ENCODE measurements at regions not wholly inside any gene's neighbourhood (a gene's known extent, or its start where the extent isn't known, plus 50 kb on each side); places are given as distances from the start of the nearest gene placed in this dataset.

- no peaks in the 10 kb centered on the region for H3K36me3 ChIP-seq
- no peak for TF ChIP-seq CTCF (IDR thresholded peaks at IDR 0.05; ENCODE audit: low read depth, low read length)
- no peak overlapping the region for H3K4me3 ChIP-seq (ENCODE audit: low read depth, low read length)
- no peak for DNase-seq
- no peaks in the 10 kb centered on the region; the same call in 1 of the 2 replicates for H3K27me3 ChIP-seq
- H3K4me1 ChIP-seq = no peaks in the 10 kb centered on the region
- H3K9me3 ChIP-seq = no peaks in the 10 kb centered on the region
Measured at GRCh38 chr9:592733-593132, 248.8 kb upstream of the DMRT1 start.

GRCh38 chr9:593809-594208, 247.7 kb upstream of the DMRT1 start:
- no peaks in the 10 kb centered on the region for H3K9me3 ChIP-seq
- DNase-seq = no peak
- no peaks in the 10 kb centered on the region; the same call in 1 of the 2 replicates for H3K27me3 ChIP-seq
- H3K36me3 ChIP-seq = no peaks in the 10 kb centered on the region
- H3K4me3 ChIP-seq (ENCODE audit: low read depth, low read length) = no peak overlapping the region
- TF ChIP-seq CTCF (IDR thresholded peaks at IDR 0.05; ENCODE audit: low read depth, low read length) = no peak
- no peaks in the 10 kb centered on the region for H3K4me1 ChIP-seq

GRCh38 chr9:596703-597102, 244.8 kb upstream of the DMRT1 start:
- H3K36me3 ChIP-seq = no peaks in the 10 kb centered on the region
- no peaks in the 10 kb centered on the region; the same call in 1 of the 2 replicates for H3K27me3 ChIP-seq
- no peak overlapping the region for H3K4me3 ChIP-seq (ENCODE audit: low read depth, low read length)
- no peak for TF ChIP-seq CTCF (IDR thresholded peaks at IDR 0.05; ENCODE audit: low read depth, low read length)
- no peaks in the 10 kb centered on the region for H3K4me1 ChIP-seq
- no peak for DNase-seq
- no peaks in the 10 kb centered on the region for H3K9me3 ChIP-seq

- no peaks in the 10 kb centered on the region for H3K36me3 ChIP-seq
- H3K27me3 ChIP-seq = no peaks in the 10 kb centered on the region; the same call in 1 of the 2 replicates
- H3K4me1 ChIP-seq = no peaks in the 10 kb centered on the region
- H3K4me3 ChIP-seq (ENCODE audit: low read depth, low read length) = no peak overlapping the region
- H3K9me3 ChIP-seq = no peaks in the 10 kb centered on the region
- DNase-seq = no peak
- no peak for TF ChIP-seq CTCF (IDR thresholded peaks at IDR 0.05; ENCODE audit: low read depth, low read length)
Measured at GRCh38 chr9:600006-600405, 241.5 kb upstream of the DMRT1 start.

GRCh38 chr9:602716-603115, 238.8 kb upstream of the DMRT1 start:
- H3K27me3 ChIP-seq = no peaks in the 10 kb centered on the region
- TF ChIP-seq CTCF (IDR thresholded peaks at IDR 0.05; ENCODE audit: low read depth, low read length) = no peak
- H3K9me3 ChIP-seq = no peaks in the 10 kb centered on the region
- H3K36me3 ChIP-seq = no peaks in the 10 kb centered on the region
- no peak overlapping the region for H3K4me3 ChIP-seq (ENCODE audit: low read depth, low read length)
- no peak for DNase-seq
- H3K4me1 ChIP-seq = no peaks in the 10 kb centered on the region

- no peaks in the 10 kb centered on the region for H3K9me3 ChIP-seq
- DNase-seq = no peak
- no peaks in the 10 kb centered on the region for H3K36me3 ChIP-seq
- no peak overlapping the region for H3K4me3 ChIP-seq (ENCODE audit: low read depth, low read length)
- no peak for TF ChIP-seq CTCF (IDR thresholded peaks at IDR 0.05; ENCODE audit: low read depth, low read length)
- no peaks in the 10 kb centered on the region for H3K4me1 ChIP-seq
- no peaks in the 10 kb centered on the region for H3K27me3 ChIP-seq
Measured at GRCh38 chr9:603126-603525, 238.4 kb upstream of the DMRT1 start.
